Naive thymus-derived CD4-positive, alpha-beta T cell (primary cell): ENCODE measurements at regions not wholly inside any gene's neighbourhood (a gene's known extent, or its start where the extent isn't known, plus 50 kb on each side); places are given as distances from the start of the nearest gene placed in this dataset.

Experiments used
- ATAC-seq: fragments of 150-1000 bp; cut with Tn5 transposase; 2 replicates; pipeline ENCODE4 v1.10.0; 2021; ENCODE audit warnings: mild to moderate bottlenecking, moderate library complexity
- CTCF ChIA-PET: fragments of 350-600 bp; sonication (Branson Sonifier 250); formaldehyde crosslinking; loops from one replicate; lab custom pipeline; 2021; ENCODE audit warnings: antibody characterized with exemption; lab: Charles Lee
- POLR2A ChIA-PET: fragments of 350-600 bp; sonication (Branson Sonifier 250); formaldehyde crosslinking; loops from one replicate; lab custom pipeline; 2021; ENCODE audit warnings: antibody characterized with exemption, inconsistent platforms; lab: Charles Lee
- DNase-seq, 9 donors: peaks; one replicate each; pipeline versions ENCODE4 v3.0.0 to v3.0.0-alpha.2; 2020 to 2022; ENCODE audit warnings: mixed read lengths in 1 of 9
- H3K27ac ChIP-seq: one replicate; pipeline ENCODE4 v1.7.0; 2013; ENCODE audit warnings: mild to moderate bottlenecking, low read depth, low read length, moderate library complexity
- H3K27me3 ChIP-seq, 2 donors: one replicate each; pipeline ENCODE4 v1.7.0; 2013; ENCODE audit warnings: low read length in 2 of 2, mild to moderate bottlenecking in 2 of 2, moderate library complexity in 2 of 2; ENCODE audit not compliant: control insufficient read depth in 2 of 2, insufficient read depth in 2 of 2
- H3K36me3 ChIP-seq, 3 experiments: 1 replicate in 2 of 3; 2 replicates in 1 of 3; pipeline ENCODE4 v1.7.0; 2013; ENCODE audit warnings: low read length in 3 of 3, mild to moderate bottlenecking in 3 of 3, moderate library complexity in 1 of 3; ENCODE audit not compliant: insufficient read depth in 3 of 3, control insufficient read depth in 2 of 3
- H3K4me1 ChIP-seq, 2 donors: one replicate each; pipeline ENCODE4 v1.7.0; 2013; ENCODE audit warnings: low read length in 2 of 2, mild to moderate bottlenecking in 2 of 2, moderate library complexity in 1 of 2; ENCODE audit not compliant: control insufficient read depth in 2 of 2, insufficient read depth in 2 of 2
- H3K4me3 ChIP-seq: 2 replicates; pipeline ENCODE4 v1.7.0; 2013; ENCODE audit warnings: mild to moderate bottlenecking, low read length
- H3K9me3 ChIP-seq, 3 experiments: 1 replicate in 2 of 3; 2 replicates in 1 of 3; pipeline ENCODE4 v1.7.0; 2013; ENCODE audit warnings: low read length in 3 of 3; ENCODE audit not compliant: control insufficient read depth in 2 of 3
- H3K27ac Mint-ChIP-seq, 9 donors: one replicate each; pipeline ENCODE4 v1.8.0; 2020 to 2022; ENCODE audit warnings: mixed read lengths in 9 of 9, mild to moderate bottlenecking in 8 of 9, moderate library complexity in 5 of 9, inconsistent platforms in 2 of 9
- H3K27me3 Mint-ChIP-seq, 5 donors: one replicate each; pipeline ENCODE4 v1.8.0; 2021 to 2022; ENCODE audit warnings: mixed read lengths in 5 of 5, mild to moderate bottlenecking in 1 of 5
- H3K36me3 Mint-ChIP-seq, 5 donors: one replicate each; pipeline ENCODE4 v1.8.0; 2020 to 2022; ENCODE audit warnings: mixed read lengths in 5 of 5, mild to moderate bottlenecking in 3 of 5, inconsistent platforms in 1 of 5
- H3K4me1 Mint-ChIP-seq, 7 donors: one replicate each; pipeline ENCODE4 v1.8.0; 2020 to 2022; ENCODE audit warnings: mixed read lengths in 7 of 7, mild to moderate bottlenecking in 3 of 7, inconsistent platforms in 1 of 7
- H3K4me3 Mint-ChIP-seq, 10 donors: one replicate each; pipeline ENCODE4 v1.8.0; 2020 to 2022; ENCODE audit warnings: mild to moderate bottlenecking in 10 of 10, mixed read lengths in 10 of 10, moderate library complexity in 6 of 10, inconsistent platforms in 2 of 10
- H3K9me3 Mint-ChIP-seq, 11 donors: one replicate each; pipeline ENCODE4 v1.8.0; 2020 to 2022; ENCODE audit warnings: mixed read lengths in 11 of 11, mild to moderate bottlenecking in 4 of 11, inconsistent platforms in 1 of 11, moderate library complexity in 1 of 11
- intact Hi-C, 2 donors: fragments of 100-400 bp; cut with micrococcal nuclease; formaldehyde crosslinking; loops; one replicate each; pipeline ENCODE4 v1.15.1; 2023

DNA sequence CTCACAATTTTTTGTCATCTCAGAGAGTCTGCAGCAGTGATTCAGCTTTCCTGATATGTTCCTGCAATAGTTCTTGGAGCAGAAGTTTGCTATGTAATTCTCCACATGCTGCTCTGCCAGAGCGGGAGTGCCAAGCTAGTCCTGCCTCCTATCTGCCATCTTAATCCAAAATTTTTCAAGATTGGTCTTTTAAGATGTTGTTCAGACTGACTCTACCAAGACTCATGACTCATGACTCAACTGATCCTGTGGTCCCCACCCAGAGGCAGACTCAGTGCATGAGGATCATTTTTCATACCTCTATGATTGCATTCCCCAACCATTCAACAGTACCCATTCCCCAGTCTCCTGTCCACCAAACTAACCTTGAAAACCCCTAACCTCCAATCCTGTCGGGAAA lies 470.8 kb downstream of the INHBA start:
- Mint-ChIP-seq H3K27me3 (no peaks in the 10 kb centered on the region), H3K27ac (no peak overlapping the region), H3K4me3 (no peak overlapping the region), H3K9me3 (peaks cover 2 to 39% (median 10%) of the 10 kb centered on the region in 11 donors), H3K36me3 (no peaks in the 10 kb centered on the region), H3K4me1 (no peaks in the 10 kb centered on the region)
- H3K36me3 ChIP-seq, result no peaks in the 10 kb centered on the region
- no peak overlapping the region for H3K27ac ChIP-seq
- H3K9me3 ChIP-seq, result no peaks in the 10 kb centered on the region
- no peaks in the 10 kb centered on the region for H3K27me3 ChIP-seq
- no peak for ATAC-seq
- H3K4me3 ChIP-seq, result no peak overlapping the region
- DNase-seq, result no peak
- intact Hi-C loops, result no loop called here
- no peaks in the 10 kb centered on the region for H3K4me1 ChIP-seq
- POLR2A ChIA-PET, result no interaction called here
- CTCF ChIA-PET, result no interaction called here

DNA sequence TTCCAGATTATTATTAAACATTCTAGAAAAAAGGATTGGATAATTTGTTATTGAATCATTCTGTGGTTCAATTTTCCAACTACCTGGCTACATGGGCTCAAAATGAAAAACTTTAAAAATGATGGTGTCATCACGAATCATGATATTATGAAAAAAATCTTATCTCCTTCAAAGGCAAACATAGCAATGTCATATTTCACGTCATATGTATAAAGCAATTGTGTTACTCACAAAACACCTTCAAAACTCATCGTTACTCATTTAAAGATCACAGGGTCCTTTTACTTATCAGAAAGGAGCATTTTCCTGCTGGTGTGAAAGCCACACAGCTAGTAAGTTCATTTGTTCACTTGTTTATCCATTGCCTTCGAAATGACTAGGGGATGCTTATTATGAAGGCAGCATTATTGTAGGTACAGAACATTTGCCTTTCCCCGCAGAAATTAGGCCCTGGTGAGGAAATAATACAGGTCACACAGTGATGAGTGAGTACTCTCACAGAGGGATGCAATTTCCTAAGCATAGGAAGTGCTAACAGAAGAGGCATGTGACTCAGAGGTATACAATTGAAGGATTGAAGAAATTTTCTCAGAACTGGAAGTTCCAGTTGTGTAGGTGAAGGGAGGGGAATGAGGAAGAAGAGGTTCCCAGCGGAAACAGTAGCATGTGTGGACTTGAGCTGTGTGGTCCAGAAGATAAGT lies 478.7 kb downstream of the INHBA start:
- Histone ChIP-seq H3K27me3 (no peaks in the 10 kb centered on the region), H3K4me1 (no peaks in the 10 kb centered on the region), H3K27ac (no peak overlapping the region), H3K4me3 (no peak overlapping the region), H3K9me3 (no peaks in the 10 kb centered on the region), H3K36me3 (no peaks in the 10 kb centered on the region)
- ChIA-PET CTCF (no interaction called here), POLR2A (no interaction called here)
- DNase-seq (no peak), ATAC-seq (no peak)
- Mint-ChIP-seq H3K4me3 (no peak overlapping the region), H3K27me3 (no peaks in the 10 kb centered on the region), H3K9me3 (peaks cover 0 to 20% (median 8%) of the 10 kb centered on the region in 11 donors), H3K4me1 (no peaks in the 10 kb centered on the region), H3K36me3 (no peaks in the 10 kb centered on the region), H3K27ac (no peak overlapping the region)
- intact Hi-C loops, result no loop called here

DNA sequence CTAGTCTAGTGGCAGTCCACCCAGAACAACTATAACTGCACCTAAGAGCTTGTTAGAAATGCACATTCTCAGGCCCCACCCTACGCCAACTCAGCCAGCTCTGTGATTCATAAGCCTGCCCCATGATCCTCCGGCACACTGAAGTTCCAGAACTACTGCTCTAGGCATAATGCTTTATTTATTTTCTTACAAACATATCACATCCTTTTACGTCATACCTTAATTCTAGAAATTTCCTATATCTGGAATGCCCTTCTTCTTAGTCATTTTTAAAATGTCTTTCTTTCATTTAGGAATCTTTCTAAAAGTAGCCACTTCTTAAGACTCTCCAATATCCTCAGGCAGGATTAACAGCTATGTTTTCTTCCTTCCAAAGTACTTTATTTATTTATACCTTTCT lies 480.1 kb downstream of the INHBA start:
- Histone ChIP-seq H3K27ac (no peak overlapping the region), H3K4me3 (no peak overlapping the region), H3K4me1 (no peaks in the 10 kb centered on the region), H3K36me3 (no peaks in the 10 kb centered on the region), H3K9me3 (no peaks in the 10 kb centered on the region), H3K27me3 (no peaks in the 10 kb centered on the region)
- Mint-ChIP-seq H3K27me3 (no peaks in the 10 kb centered on the region), H3K36me3 (no peaks in the 10 kb centered on the region), H3K27ac (no peak overlapping the region), H3K9me3 (peaks cover 0 to 13% (median 4%) of the 10 kb centered on the region in 11 donors), H3K4me3 (no peak overlapping the region), H3K4me1 (no peaks in the 10 kb centered on the region)
- DNase-seq, result no peak
- ChIA-PET POLR2A (no interaction called here), CTCF (no interaction called here)
- no peak for ATAC-seq
- intact Hi-C loops, result no loop called here

DNA sequence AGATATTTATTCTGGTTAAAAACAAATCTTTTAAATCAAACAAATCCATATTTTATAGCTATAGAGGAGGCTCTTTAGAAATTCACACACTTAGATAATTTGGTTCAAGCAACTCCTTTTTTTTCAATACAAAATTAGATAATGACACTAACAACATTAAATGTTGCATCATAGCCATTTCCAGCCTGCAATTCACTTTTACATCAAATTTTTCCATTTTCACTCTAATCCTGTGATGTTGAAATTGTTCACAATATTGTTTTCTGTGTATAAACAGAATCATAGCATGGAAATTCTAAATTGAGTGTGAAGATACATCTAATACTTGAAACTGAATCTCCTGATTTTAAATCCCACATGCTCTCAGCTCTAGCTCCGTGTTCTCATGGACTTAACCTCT lies 482.6 kb downstream of the INHBA start:
- Histone ChIP-seq H3K9me3 (no peaks in the 10 kb centered on the region), H3K4me3 (no peak overlapping the region), H3K27ac (no peak overlapping the region), H3K4me1 (no peaks in the 10 kb centered on the region), H3K36me3 (no peaks in the 10 kb centered on the region), H3K27me3 (no peaks in the 10 kb centered on the region)
- no peak overlapping the region for H3K4me3 Mint-ChIP-seq
- DNase-seq (no peak), ATAC-seq (no peak)
- POLR2A ChIA-PET, result no interaction called here
- no peaks in the 10 kb centered on the region for H3K27me3 Mint-ChIP-seq
- no peak overlapping the region for H3K27ac Mint-ChIP-seq
- intact Hi-C loops, result no loop called here
- H3K9me3 Mint-ChIP-seq, result peaks cover 0 to 13% (median 5%) of the 10 kb centered on the region in 11 donors
- CTCF ChIA-PET, result no interaction called here
- H3K36me3 Mint-ChIP-seq, result no peaks in the 10 kb centered on the region
- H3K4me1 Mint-ChIP-seq, result no peaks in the 10 kb centered on the region

DNA sequence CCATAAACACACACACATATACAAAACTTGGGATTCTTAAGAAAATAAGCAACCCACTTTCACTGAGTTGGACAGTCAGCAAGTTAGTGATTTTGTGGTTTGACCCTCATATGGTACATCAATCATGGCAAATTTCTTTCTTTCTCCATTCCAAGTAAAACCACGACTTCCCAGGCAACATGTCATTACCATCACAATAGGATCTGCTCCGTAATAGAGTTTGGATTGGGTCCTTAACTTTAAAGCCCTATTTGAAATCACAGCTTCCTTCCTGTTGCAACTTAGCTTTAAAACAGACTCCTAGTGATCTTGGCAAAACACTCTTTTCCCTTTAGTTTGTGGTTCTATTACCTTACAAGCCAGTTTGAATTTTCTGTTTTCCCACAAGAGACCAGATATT lies 483.6 kb downstream of the INHBA start:
- intact Hi-C loops, result no loop called here
- Mint-ChIP-seq H3K27me3 (no peaks in the 10 kb centered on the region), H3K4me3 (no peak overlapping the region), H3K9me3 (peaks cover 0 to 15% (median 9%) of the 10 kb centered on the region in 11 donors), H3K4me1 (no peaks in the 10 kb centered on the region), H3K27ac (no peak overlapping the region), H3K36me3 (no peaks in the 10 kb centered on the region)
- H3K27me3 ChIP-seq, result no peaks in the 10 kb centered on the region
- ChIA-PET POLR2A (no interaction called here), CTCF (no interaction called here)
- H3K36me3 ChIP-seq, result no peaks in the 10 kb centered on the region
- no peak for DNase-seq
- H3K4me3 ChIP-seq, result no peak overlapping the region
- no peak for ATAC-seq
- no peak overlapping the region for H3K27ac ChIP-seq
- no peaks in the 10 kb centered on the region for H3K4me1 ChIP-seq
- no peaks in the 10 kb centered on the region for H3K9me3 ChIP-seq

DNA sequence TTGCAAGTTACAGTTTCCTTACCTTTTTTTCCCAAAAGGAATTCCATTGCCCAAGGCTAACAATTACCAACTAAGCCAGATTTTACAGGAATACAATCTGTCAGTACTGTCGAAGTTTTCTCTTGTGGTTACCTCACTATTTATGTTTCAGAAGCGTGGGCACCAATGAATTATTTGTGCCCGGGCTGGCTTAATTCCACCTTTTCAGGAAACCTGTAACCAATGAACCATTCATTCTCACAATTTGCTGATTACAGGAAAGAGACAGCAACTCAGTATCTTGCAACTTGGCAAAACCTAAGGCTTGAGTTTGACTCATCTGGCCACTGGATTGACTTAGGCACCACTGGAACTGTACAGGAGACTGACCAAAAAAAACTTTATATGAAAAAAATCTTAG lies 485.6 kb downstream of the INHBA start:
- no peak overlapping the region for H3K27ac Mint-ChIP-seq

DNA sequence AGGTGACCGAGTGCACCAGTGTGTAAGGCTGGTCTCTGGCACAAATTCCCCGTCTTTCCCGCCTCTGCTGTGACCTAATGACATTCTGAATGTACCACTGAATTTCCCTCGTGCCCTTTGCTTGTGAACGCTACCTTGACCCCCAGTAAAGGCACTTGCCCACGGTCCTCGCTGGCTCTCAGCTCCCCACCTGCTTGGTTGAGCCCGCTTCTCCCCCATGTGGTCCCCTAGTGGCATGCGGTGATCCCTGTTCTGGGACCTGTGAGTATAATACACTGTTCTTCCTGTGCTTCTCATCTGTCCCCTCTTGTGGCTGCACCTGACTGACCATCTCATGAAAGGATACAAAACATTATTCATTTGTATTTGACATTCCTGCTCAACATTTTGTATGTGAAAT lies 495.7 kb downstream of the INHBA start:
- intact Hi-C loops, result no loop called here
- H3K4me1 Mint-ChIP-seq, result no peaks in the 10 kb centered on the region
- CTCF ChIA-PET, result no interaction called here

More for the DNA sequence above, 485.6 kb downstream of the INHBA start:
- no peak for ATAC-seq
- no peak overlapping the region for H3K27ac ChIP-seq
- no peaks in the 10 kb centered on the region for H3K27me3 ChIP-seq
- H3K4me1 ChIP-seq, result no peaks in the 10 kb centered on the region
- peaks cover 0 to 10% (median 3%) of the 10 kb centered on the region in 11 donors for H3K9me3 Mint-ChIP-seq
- H3K9me3 ChIP-seq, result no peaks in the 10 kb centered on the region
- POLR2A ChIA-PET, result no interaction called here
- no peaks in the 10 kb centered on the region for H3K27me3 Mint-ChIP-seq
- CTCF ChIA-PET, result no interaction called here
- no peak for DNase-seq
- no peak overlapping the region for H3K4me3 ChIP-seq
- intact Hi-C loops, result no loop called here
- no peaks in the 10 kb centered on the region for H3K4me1 Mint-ChIP-seq
- no peaks in the 10 kb centered on the region for H3K36me3 ChIP-seq
- H3K4me3 Mint-ChIP-seq, result no peak overlapping the region
- no peaks in the 10 kb centered on the region for H3K36me3 Mint-ChIP-seq

More for the DNA sequence above, 495.7 kb downstream of the INHBA start:
- no peak overlapping the region for H3K27ac ChIP-seq
- DNase-seq (no peak), ATAC-seq (no peak)
- no peaks in the 10 kb centered on the region for H3K27me3 ChIP-seq
- no peaks in the 10 kb centered on the region for H3K36me3 Mint-ChIP-seq
- H3K36me3 ChIP-seq, result no peaks in the 10 kb centered on the region
- peak overlapping the region in 1 of 9 donors; percentile 60 for H3K27ac Mint-ChIP-seq
- H3K4me3 ChIP-seq, result no peak overlapping the region
- H3K4me1 ChIP-seq, result no peaks in the 10 kb centered on the region
- H3K9me3 ChIP-seq, result no peaks in the 10 kb centered on the region
- POLR2A ChIA-PET, result no interaction called here
- H3K9me3 Mint-ChIP-seq, result peaks cover 0 to 6% (median 0%) of the 10 kb centered on the region in 11 donors
- H3K4me3 Mint-ChIP-seq, result no peak overlapping the region
- H3K27me3 Mint-ChIP-seq, result no peaks in the 10 kb centered on the region
